HK-2 (cell line): ENCODE measurements at regions not wholly inside any gene's neighbourhood (a gene's known extent, or its start where the extent isn't known, plus 50 kb on each side); places are given as distances from the start of the nearest gene placed in this dataset.

Experiments used
- DNase-seq: peaks from one replicate; pipeline ENCODE4 v3.0.0-alpha.2; 2018; ENCODE audit not compliant: unreplicated experiment

GRCh38 chr2:164302786-164303185, 318.5 kb downstream of the GRB14 start:
- no peak for DNase-seq

- DNase-seq, result no peak
These were observed 333.0 kb downstream of the GRB14 start for GRCh38 chr2:164288235-164288634.

GRCh38 chr2:164287056-164287455, 334.2 kb downstream of the GRB14 start:
- no peak for DNase-seq

GRCh38 chr2:164285576-164285975, 335.7 kb downstream of the GRB14 start:
- DNase-seq, result no peak

DNA sequence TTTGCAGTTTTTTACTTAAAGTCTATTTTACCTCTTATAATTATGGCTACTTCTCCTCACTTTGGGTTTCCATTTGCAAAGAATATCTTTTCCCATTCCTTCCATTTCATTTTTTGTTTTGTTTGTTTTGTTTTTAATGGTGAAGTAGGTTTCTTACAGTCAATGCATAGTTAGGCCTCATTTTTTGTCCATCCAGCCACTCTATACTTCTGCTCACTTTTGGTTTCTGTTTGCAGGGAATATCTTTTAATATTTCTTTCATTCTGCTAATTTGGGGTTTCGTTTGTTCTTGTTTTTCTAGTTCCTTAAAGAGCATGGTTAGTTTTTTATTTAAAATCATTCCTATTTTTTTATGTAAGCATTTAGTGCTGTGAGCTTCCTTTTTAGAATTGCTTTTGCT, 339.4 kb downstream of the GRB14 start:
- DNase-seq, result no peak

- DNase-seq, result no peak
These were observed 345.6 kb downstream of the GRB14 start for GRCh38 chr2:164275659-164276058.

DNA sequence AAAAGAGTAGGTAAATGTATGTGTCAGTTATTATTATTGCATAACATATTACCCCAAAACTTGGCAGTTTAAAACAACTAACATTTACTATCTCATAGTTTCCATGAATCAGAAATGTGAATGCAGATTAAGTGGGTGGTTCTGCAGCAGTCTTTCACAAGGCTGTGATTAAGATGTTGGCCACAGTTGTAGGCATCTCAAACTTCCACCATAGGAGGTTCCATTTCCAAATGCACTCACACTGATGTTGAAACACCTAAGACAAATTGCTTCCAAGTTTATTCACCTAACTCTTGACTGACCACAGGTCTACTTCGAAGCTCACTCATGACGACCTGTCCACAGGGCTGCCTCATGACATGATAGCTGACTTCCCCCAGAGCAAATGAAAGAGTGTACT, 360.8 kb downstream of the GRB14 start:
- DNase-seq, result no peak

GRCh38 chr2:164257742-164258141, 363.5 kb downstream of the GRB14 start:
- DNase-seq, result no peak

DNA sequence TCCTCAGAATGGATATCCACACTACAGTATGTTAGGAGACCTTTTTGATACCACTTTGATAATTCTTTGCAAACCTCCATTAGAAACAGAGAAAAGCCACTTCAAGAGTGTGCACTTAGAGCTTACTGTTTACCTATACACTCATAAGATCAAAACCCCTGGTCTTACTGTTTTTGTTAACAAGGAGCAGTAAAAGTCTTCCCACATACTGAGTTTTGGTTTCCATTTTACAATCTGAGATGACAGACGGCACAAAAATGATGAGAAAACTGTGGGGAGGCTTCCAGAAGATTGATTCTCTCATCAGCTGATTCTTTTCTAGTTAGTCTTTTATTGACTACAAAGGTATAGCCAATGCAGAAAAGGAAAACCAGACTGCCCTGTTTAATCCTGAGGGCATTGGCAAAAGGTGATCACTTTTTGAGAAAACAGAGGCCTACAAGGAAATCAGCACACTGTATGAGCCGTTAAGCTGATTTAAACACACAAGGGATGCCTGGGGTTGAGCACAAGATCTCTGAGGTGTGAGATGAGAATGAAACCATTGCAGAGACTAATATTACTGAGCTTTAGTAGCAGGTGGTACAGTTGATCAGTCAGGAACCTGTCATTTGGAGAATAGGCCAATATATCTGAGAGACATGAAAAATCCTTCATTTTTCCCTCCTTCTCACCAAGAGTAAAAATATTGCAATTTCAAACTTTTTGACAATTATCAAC, 368.6 kb downstream of the GRB14 start:
- DNase-seq, result no peak

DNA sequence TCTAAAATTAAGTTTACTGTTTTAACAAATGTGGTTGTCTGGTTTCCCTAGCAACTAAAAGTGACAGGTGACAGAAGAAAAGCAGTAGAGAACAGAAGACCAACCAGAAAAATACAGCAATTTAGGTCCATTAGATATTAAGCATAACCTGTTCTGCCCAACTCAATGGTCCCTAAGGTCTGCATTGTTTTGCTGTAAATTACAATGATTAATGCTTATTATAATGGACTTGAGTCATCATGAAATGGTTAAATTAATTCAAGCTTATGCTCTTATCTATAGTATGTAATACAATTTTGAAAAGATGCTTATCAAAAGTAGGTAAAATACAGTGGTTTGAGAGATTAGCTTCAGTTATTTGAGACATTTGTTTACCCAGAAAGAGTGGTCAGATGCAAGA, 378.0 kb downstream of the GRB14 start:
- DNase-seq, result no peak

DNA sequence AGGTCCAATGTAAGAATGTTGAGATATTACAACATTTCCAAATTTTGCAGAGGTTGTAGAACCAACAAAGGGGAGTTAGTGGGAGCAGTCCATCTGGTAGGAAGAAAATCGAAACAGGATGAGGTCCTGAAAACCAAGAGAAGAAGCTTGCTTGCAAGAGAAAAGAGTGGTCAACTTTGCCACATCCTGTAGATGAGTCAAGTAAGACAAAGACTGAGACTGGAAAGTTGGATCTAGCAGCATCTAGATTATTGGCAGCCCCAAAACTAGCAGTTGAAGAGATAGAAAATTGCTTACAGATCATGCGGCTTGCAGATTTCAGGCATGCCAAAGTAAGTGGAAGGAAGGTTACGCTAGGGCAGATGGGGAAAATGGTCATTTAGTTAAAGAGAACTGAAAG, 378.9 kb downstream of the GRB14 start:
- DNase-seq, result no peak

- no peak for DNase-seq
These were observed 387.2 kb downstream of the GRB14 start for GRCh38 chr2:164234074-164234473.

- no peak for DNase-seq
These were observed 397.3 kb downstream of the GRB14 start for GRCh38 chr2:164224007-164224406.

- DNase-seq, result no peak
These were observed 399.8 kb downstream of the GRB14 start for GRCh38 chr2:164221473-164221872.

DNA sequence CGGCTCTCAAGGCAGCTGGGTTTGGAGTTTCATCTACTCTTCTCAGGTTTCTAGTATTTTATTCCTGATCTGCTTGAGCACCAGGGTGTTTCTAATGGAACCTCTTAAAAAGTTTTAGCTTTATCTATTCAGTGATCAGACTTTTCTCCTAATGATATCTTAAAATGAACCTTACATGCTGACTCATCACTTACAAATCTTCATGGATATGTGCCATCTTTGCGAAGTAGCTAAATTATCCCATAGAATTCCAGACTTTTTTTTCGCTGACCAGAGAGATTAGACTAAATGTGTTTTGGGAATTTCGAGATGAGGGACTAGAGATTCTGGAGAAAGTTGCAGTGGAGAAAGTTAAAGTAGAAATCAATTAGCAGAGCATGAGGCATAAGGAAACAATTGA, 401.0 kb downstream of the GRB14 start:
- no peak for DNase-seq

DNA sequence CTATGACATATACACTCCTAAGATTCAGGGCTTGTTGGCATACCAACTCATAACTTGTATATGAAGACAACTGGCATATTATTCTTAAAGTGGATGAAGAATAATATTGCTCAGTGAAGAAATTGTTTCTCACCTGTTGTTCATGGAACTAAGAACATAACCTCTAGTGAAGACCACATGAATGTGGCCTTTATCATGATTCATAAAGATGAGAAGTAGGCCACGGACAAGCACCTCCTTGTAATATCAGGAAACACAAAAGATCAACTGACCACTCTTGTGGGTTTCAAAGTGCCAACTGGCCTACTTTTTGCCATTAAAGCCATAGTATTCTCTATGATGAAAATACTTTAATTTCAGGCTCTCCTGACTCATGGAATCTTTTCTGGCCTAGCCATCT, 407.4 kb downstream of the GRB14 start:
- DNase-seq, result no peak

- no peak for DNase-seq
These were observed 415.9 kb downstream of the GRB14 start for GRCh38 chr2:164205347-164205746.

GRCh38 chr2:164203131-164203530, 418.2 kb downstream of the GRB14 start:
- DNase-seq, result no peak

- no peak for DNase-seq
These were observed 423.0 kb downstream of the GRB14 start for GRCh38 chr2:164198256-164198655.

- DNase-seq, result no peak
These were observed 430.6 kb downstream of the GRB14 start for GRCh38 chr2:164190700-164191099.

DNA sequence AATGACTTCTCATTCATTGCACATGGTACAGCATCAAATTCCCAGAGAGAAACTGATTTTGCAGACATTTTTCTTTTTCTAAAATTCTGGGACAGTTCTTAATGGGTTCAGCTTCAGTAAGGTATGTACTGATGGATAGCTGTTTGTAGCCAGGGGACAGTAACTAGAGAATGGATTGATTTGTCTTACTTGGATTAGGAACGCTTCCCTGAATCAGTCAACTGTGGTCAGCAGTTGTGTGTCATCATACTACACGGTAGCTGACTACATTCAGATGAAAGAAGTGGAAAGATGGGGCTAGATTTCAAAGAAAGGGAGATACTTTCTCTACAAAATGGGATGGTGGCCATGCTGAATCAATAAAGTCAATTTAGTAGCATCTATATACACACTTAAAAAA, 431.4 kb downstream of the GRB14 start:
- DNase-seq, result no peak

GRCh38 chr2:164187121-164187520, 434.2 kb downstream of the GRB14 start:
- no peak for DNase-seq

GRCh38 chr2:164186591-164186990, 434.7 kb downstream of the GRB14 start:
- no peak for DNase-seq

DNA sequence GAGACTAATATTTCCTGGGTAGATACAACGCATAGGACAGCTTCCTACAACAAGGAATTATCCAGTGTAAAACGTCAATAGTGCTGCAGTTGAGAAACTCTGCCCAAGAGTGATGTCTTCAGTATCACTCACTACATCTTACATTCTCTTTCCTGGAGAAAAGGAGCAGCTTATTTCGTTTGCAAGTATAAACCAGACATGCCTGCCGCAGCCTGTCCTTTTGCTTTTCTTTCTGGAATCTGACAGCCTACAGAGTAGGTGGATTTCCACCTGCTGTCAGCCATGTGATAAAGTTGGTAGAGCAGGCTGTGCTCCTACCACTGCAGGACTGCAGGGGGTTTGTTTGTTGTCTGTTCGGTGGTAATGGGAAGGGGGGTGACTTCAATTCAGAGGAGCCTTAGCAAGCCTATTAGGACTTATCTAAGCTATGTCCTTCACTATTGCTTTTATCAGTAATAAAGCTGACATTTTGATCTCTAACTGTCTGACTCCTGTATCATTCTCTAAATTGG, 439.1 kb downstream of the GRB14 start:
- no peak for DNase-seq
